Fibroblast of skin of right quadriceps (primary cell): ENCODE measurements at regions not wholly inside any gene's neighbourhood (a gene's known extent, or its start where the extent isn't known, plus 50 kb on each side); places are given as distances from the start of the nearest gene placed in this dataset.
"Not testable (repeated sequence)": the region's sequence is repeated elsewhere in the genome, so short reads cannot be mapped to it uniquely, and the experiment has no call there.

Experiments
- DNase-seq: peaks from one replicate; pipeline ENCODE4 v3.0.0-alpha.2; 2013

DNA sequence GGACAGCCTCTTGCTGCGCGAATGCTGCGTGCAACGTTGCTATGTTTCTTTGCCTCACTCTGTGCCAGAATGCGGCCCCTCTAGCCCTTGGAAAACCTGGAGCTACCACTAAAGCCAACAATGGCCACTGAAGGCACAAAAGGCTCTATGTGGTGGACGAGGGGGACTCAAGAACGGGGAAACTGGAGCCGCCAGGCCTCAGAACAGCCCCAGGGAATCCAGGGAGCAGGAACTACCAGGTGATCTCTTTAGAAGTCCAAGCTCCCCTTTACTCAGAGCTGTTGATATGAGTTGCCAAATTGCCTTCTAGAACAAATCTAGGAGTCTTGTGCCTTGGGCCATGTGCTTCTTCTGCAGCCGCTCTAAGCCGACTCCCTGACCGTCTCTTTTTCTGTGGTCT is 113.8 kb upstream of the ERRFI1 start:
- no peak for DNase-seq

DNA sequence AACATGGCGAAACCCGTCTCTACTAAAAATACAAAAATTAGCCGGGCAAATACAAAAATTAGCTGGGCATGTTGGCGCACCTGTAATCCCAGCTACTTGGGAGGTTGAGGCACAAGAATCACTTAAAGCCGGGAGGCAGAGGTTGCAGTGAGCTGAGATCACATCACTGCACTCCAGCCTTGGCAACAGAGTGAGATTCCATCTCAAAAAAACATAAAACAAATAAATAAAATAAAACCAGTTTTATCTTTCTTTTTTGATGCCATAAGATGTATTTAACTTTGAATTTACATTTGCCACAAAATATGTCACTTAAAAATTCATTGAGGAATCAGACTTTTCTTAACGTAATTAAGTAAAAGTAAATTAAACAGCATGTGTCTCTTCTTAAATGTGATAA is 113.3 kb upstream of the ERRFI1 start:
- DNase-seq = no peak

DNA sequence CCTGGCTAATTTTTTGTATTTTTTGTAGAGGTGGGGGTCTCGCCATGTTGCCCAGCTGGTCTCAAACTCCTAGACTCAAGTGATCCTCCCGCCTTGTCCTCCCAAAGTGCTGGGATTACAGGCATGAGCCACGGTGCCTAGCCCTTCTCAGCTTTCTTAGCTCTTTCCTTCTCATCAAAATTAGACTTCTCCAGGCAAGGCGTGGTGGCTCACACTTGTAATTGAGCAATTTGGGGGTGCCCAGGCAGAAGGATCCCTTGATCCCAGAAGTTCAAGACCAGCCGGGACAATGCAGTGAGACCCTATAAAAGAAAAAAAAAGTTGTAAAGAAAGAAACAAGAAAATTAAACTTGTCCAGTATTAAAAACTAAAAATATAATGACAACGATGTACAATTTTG is 112.6 kb upstream of the ERRFI1 start:
- no peak for DNase-seq

DNA sequence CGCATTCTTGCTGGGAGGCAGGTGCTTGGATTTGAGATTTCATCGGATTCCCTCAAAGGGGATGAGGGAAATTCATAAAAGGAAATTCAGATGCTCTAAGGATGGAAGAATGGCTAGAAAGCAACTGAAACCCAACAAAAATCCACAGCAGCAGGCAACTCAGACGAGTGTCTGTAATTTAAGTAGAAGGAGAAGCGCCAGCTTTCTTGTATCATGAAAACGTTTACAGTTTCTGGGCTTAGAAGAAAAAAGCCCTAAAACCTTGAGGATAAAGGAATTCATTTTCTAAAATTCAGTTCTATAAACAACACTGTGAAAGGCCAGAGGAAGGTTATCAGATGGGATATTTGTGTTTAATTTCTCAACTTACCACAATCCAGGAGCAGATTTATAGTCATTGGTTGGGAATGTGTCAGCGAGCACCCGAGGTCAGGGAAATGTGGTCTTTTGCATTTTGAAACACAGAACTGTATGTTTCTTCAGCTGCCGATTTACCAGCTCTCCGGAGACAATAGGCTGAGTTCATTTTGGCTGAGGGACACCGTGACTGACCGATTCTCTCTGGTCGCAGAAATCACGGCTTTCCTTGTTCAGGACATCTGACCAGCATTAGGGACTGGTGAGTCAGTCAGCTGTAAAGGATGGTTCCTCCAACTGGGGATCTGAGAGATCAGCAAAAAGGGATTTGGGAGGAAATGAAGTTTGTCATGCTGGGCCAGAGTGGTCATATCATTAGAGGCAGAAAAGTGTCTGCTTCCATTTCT is 111.6 kb upstream of the ERRFI1 start:
- DNase-seq = peak; percentile 92

DNA sequence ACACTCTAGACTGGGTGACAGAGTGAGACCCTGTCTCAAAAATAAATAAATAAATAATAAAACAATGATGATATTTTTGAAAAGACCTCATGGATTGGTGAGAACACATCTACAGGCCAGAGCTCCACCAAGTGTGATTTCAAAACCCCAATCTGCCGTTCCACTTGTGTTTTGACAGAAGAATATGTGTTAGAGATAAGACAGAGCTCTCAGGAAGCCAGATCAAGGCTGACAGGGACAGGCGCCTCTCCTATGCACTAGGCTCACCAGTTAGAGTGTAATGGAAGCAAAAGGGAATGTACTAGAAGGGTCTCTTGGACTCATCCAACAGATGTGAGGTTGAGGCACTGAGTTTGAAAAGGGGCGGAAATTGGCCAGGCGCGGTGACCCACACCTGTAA is 110.7 kb upstream of the ERRFI1 start:
- no peak for DNase-seq

DNA sequence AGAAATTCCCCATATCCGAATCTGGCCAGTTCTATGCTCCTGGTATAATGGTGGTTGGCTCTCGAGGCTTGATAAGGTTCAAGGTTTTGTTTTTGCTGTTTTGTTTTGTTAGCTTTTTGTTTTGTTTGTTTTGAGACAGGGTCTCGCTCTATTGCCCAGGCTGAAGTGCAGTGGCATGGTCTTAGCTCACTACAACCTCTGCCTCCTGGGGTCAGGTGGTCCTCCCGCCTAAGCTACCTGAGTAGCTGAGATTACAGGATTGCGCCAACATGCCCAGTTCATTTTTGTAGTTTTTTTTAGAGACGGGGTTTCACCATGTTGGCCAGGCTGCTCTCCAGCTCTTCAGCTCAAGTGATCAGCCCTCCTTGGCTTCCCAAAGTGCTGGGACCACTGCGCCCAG is 109.1 kb upstream of the ERRFI1 start:
- no peak for DNase-seq

DNA sequence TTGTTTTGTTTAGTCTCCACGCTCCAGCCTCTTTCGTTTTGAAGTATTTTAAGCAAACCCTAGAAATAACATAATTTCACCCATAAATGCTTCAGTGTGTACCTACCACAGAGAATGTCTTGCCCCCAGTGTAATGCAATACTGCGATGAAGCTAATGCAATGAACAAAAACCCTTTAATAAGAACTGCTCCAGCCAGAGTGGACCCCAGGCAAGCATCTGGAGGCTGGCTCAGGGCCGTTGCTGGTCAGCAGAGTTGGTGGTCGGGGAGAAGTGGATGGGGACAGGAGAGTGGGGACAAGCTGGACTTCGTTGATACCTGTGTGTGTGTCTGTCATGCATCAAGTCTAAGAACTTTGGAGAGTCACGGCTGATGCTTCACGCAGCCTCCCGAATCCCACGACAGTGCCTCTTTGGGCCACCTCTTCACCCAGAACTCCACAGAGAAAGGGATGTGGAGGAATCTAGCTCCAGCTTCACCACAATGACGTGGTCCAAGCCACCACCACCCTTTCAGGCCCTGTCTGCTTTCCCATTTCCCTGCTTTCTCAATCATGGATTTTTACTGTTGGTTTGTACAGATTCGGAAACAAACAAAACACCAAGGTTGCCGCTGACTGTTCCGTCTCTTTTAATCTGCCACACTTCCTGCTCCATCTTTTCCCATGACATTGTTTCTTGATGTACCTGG is 108.6 kb upstream of the ERRFI1 start:
- no peak for DNase-seq

DNA sequence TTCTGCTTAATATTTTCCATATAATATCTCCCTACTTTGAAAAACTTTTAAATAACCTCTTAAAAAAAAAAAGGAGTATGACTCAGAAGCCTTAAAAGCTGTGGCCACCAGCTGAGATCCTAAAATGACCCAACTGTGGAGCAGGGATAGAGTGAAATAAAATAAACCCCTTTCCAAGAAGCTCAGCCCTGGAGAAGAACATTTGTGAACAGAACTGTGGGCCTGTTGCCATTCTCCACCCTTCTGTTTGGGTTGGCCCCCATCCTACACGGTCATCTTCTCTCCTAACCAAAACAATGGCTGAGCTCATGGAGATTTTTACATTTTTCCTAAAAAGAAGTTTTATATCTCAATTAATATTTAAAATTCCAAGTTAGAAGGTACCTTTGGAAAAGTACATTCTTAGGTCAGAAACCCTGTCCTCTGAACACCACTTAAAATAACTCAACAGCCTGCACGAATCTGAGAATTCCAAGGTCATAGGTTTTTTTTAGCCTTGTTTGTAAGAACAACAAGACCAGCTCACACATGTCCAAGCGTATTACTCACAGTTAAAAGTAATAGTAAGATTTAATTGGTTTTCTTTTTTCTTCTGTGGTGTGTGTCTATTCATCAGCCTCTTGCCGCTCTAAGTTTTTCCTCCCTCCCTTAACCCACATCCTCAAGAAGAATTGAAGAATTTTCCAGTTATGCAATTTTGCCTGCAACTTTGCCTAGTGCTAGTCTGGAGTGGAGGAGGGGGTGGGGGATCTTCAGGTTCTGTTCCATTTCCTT is 107.7 kb upstream of the ERRFI1 start:
- peak; percentile 89 for DNase-seq

DNA sequence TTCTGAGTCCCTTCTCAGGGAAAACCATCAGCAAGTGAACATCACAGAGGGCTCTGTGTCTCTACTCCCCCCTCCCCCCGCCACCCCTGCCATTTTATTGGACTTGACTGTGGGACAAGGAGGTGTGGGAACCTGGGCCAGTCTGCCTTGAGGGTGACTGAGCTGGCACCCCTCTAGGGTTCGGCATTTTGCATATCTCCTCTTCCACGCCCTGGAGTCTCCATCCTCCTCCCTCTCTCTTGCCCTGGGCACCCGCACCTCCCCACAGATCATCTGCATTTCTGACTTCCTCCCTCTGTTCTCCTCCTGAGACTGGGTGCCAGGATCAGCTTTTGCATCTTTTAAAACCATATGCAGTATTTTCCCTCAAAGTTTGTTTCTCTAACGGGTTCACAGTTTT is 107.1 kb upstream of the ERRFI1 start:
- peak; percentile 26 for DNase-seq

DNA sequence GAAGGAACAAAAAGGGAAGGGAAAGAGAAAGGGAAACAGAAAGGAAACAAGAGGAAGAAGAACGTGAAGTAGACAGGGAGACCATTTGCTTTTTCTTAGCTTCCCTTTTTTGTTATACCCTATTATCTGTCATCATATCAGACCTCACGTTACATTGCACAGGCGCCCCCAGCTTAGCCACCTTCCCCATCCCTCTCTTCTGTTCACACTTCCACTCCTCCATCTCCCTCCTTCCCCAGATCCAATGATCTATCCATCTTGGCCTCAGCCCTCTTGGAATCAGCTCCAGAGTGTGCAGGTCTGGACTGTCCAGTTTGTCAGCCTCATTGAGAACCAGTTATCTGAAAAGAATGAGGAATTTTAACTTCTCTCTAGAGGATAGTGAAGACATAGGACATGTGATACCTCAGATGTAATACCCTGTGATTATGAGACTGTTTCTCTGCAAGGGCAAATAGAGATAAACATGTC is 101.1 kb upstream of the ERRFI1 start:
- DNase-seq = no peak

DNA sequence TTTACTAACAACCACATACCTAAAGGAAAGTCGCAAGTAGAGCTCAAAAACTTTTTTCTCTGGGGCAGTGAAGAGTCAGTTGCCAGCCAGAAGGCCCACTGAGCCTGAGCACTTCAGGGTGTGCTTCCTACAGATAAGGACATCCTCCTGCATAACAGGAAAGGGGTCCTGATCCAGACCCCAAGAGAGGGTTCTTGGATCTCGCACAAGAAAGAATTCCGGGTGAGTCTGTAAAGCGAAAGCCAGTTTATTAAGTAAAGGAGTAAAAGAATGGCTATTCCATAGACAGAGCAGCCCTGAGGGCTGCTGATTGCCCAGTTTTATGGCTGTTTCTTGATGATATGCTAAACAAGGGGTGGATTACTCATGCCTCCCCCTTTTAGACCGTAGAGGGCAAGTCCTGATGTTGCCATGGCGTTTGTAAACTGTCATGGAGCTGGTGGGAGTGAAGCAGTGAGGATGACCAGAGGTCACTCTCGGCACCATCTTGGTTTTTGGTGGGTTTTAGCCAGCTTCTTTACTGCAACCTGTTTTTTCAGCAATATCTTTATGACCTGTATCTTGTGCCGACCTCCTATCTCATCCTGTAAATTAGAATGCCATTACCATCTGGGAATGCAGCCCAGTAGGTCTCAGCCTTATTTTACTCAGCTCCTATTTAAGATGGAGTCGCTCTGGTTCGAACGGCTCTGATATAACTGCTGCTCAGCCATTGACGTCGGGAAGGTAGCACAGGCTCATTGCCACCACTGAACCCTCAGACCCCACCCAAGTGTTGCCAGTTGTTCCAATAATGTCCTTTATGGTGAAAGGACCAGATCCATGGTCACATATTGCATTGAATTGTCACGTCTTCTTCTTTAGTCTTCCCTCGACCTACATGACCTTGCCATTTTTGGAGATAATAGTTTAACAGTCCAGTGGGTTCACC is 96.6 kb upstream of the ERRFI1 start:
- DNase-seq = no peak

DNA sequence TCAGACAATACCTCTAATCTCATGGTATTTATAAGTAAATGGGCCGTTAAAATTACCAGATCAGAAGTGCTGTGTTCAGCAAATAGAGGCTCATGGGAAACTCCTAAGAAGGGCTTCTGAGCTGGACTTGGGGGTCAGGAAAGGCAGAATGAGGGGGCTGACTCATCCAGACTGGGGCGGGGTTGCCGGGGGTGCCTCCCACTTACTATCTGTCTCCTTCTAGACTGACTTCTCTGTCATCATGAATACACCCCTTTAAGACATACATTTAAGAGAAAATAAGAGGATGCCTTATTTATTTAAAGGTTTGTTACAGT is 96.0 kb upstream of the ERRFI1 start:
- DNase-seq = no peak

DNA sequence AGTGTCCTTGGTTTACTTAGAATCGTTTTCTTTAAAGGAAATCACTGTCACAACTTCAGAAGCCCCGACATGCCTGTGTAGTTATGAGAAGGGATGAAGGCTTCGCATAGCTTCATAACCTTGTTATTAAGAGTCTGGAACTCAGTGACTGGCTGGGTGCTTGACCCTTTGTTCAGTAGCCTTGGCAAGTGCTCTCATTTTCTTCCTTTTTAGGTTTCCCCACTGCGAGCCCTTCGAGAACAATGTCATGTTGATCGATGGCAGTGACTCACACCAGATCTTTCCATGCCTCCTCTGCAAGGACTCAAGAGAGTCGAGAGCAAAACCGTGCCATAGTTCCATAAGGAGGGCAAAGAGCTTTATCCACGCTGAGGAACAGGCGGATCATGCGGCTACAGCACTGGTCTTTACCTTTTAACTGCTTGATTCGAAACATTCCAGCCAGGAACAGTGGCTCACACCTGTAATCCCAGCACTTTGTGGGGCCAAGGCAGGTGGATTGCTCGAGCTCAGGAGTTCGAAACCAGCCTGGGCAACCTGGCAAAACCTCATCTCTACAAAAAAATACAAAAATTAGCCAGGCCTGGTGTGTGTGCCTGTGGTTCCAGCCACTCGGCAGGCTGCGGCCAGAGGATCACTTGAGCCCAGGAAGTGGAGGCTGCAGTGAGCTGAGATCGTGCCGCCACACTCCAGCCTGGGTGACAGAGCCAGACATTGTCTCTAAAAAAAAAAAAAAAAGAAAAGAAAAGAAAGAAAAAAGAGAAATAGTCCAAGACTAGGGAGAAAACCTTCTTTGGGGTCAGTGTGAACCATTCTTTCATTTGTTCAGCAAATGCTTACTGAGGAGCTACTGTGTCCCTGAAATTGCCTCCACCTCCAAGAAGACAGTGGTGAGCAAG is 95.4 kb upstream of the ERRFI1 start:
- peak; percentile 52 for DNase-seq

DNA sequence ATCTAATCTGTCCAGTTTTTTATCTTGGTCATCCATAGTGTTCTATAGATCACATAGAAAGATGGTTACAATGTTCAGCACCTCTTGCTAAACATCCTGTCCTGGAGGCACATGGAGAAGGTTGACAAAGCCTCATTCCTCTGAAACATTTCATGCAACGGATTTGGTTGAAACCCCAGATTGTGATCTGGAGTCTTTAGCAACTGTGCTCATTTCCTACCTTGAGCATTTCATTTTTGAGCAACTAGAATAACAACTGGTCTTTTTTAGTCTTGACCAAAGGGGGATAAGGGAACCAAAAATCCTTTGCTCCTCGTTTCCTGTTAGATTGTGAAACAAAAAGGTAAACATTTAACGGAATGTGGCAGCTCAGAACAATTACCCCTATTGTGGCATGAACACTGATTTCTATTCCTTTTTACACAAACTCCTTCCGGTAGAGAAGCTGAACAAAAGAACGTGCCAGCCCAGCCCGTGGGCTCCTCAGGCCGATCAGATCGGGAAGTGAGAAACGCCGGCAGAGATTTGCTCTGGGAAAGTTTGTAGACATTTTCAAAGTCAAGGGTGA is 94.7 kb upstream of the ERRFI1 start:
- DNase-seq = no peak

DNA sequence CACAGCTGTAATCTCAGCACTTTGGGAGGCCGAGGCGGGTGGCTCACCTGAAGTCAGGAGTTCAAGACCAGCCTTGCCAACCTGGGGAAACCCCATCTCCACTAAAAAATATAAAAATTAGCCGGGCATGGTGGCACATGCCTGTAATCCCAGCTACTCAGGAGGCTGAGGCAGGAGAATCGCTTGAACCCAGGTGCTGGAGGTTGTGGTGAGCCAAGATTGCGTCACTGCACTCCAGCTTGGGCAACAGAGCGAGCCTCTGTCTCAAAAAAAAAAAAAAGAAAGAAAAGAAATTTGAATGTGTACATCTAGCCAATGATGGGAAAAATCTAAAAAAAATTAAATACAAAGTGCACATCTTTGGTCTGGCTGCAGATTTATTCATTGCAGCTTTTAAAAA is 92.6 kb upstream of the ERRFI1 start:
- DNase-seq = not testable (repeated sequence)

DNA sequence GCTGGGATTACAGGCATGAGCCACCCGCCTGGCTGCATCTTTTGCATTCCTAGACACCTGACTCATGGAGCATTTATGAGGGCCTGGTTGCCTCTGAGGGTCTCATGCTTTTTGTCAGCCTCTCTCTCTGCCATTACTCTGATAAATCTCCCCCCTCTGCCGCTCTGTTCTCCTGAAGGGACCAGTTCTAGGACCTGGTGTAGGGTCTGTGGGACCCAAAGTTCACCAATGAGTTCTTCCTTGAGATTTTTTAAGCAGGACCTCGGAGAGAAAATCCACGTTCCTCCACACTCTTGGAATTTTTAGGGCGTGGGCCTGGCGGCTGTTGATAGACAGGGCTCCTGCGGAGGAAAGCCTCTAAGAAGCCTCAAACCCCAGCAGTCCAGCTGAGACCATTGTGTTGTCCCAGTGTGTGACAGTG is 91.9 kb upstream of the ERRFI1 start:
- DNase-seq = peak; percentile 47

DNA sequence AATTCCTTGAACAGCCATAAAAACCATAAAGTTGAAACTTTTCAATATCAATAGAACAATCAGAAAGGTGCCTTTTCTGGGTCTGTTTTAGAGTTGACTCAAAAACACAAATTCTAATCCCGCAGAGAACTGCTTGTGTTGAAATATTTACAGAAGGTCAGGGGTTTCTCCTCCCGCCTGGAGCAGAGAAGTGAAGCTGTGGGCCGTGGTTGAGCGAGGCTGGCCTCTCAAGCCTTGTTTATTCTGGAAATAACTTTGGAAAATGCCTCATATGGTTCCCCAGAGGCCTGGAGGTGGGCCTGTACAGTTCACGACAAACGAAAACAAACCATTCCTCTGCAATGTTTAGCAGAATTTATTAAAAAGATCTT is 90.8 kb upstream of the ERRFI1 start:
- DNase-seq = peak; percentile 75

DNA sequence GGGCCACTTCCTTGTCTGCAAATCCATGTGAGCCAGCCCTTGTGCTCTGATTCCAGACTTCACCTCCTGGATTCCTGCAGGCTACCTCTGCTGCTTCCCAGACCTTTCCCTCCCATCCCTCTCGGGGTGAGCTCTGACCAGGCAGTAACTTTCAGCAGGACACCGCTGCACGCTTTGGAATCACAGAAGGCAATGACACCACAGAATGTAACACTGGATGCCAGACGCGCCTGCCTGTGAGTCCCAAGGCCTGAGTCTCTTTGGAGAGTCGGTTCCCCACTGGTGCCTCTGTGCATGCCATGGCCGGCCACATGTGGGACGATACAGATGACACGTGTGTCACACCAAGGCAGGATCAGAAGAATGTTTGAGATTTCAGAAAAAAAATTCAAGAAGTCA is 89.7 kb upstream of the ERRFI1 start:
- no peak for DNase-seq

DNA sequence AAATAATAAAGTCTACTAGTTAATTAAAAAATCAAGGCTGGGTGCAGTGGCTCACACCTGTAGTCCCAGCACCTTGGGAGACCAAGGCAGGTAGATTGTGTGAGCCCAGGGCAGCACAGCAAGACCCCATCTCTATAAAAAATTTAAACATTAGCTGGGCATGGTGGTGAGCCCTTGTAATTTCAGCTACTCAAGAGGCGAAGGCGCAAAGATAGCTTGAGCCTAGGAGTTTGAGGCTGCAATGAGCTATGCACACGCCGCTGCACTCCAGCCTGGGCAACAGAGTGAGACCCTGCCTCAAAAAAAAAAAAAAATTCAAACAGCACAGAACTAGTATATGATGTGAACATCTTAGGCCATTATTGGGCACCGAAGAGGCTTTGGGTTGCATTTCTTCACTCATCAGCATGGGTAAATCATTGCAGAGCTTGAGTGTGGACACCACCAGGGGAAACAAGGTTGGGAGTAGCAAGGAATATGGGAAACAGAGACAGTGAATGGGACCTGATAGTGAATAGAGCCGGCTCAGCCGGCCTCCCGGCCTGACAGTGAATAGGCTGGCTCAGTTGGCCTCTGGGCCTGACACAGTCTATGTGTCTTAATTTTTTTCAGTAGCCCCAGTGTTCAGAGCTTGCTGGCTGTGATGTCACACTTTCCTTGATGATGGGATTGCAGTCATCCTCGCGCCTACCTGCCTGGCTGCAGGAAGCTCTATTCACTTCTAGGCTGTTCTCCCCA is 89.1 kb upstream of the ERRFI1 start:
- DNase-seq = no peak
